SK-N-SH (cell line): ENCODE measurements at regions not wholly inside any gene's neighbourhood (a gene's known extent, or its start where the extent isn't known, plus 50 kb on each side); places are given as distances from the start of the nearest gene placed in this dataset.

Experiments
- EP300 ChIP-seq, 2 experiments: IDR thresholded peaks; 2 replicates each; pipeline versions ENCODE4 v1.4.0 to v1.6.1; 2012; ENCODE audit warnings: borderline replicate concordance in 1 of 2, low read depth in 1 of 2, low read length in 1 of 2
- EZH2phosphoT487 ChIP-seq: fragments of 200-600 bp; sonication (generic); IDR thresholded peaks from 2 replicates; pipeline ENCODE4 v1.6.1; 2017; ENCODE audit warnings: low read depth, mixed run types, mild to moderate bottlenecking, antibody characterized with exemption, moderate library complexity, borderline replicate concordance
- FOXJ3 ChIP-seq: sonication (generic); formaldehyde crosslinking; IDR thresholded peaks from 2 replicates; pipeline ENCODE4 v1.5.1; 2020; ENCODE audit warnings: mild to moderate bottlenecking, missing genetic modification reagents
- GABPA ChIP-seq: IDR thresholded peaks from 2 replicates; pipeline ENCODE4 v1.4.0; 2012; ENCODE audit warnings: low read depth, mild to moderate bottlenecking
- JUND ChIP-seq: IDR thresholded peaks from 2 replicates; pipeline ENCODE4 v1.4.0; 2012
- PBX3 ChIP-seq: IDR thresholded peaks from 2 replicates; pipeline ENCODE4; 2012
- POLR2AphosphoS5 ChIP-seq: IDR thresholded peaks from 2 replicates; pipeline ENCODE4 v1.6.1; 2012; ENCODE audit warnings: low read depth, low read length
- RAD21 ChIP-seq: IDR thresholded peaks from 2 replicates; pipeline ENCODE4 v1.6.1; 2012; ENCODE audit warnings: mild to moderate bottlenecking, low read length
- SMC3 ChIP-seq: IDR thresholded peaks from 2 replicates; pipeline ENCODE4 v1.6.1; 2012; ENCODE audit warnings: low read depth, low read length, improper control_type of control experiment
- TF ChIP-seq, protein P1 (sequence below): IDR thresholded peaks from 2 replicates; pipeline ENCODE4 v1.4.0; 2012; ENCODE audit warnings: low read depth, borderline replicate concordance
- TF ChIP-seq, protein P2 (sequence below): fragments of 200-600 bp; sonication (generic); IDR thresholded peaks from 2 replicates; pipeline ENCODE4 v1.6.1; 2017; ENCODE audit warnings: antibody characterized with exemption, mild to moderate bottlenecking, moderate library complexity

- TF ChIP-seq, protein P1, sequence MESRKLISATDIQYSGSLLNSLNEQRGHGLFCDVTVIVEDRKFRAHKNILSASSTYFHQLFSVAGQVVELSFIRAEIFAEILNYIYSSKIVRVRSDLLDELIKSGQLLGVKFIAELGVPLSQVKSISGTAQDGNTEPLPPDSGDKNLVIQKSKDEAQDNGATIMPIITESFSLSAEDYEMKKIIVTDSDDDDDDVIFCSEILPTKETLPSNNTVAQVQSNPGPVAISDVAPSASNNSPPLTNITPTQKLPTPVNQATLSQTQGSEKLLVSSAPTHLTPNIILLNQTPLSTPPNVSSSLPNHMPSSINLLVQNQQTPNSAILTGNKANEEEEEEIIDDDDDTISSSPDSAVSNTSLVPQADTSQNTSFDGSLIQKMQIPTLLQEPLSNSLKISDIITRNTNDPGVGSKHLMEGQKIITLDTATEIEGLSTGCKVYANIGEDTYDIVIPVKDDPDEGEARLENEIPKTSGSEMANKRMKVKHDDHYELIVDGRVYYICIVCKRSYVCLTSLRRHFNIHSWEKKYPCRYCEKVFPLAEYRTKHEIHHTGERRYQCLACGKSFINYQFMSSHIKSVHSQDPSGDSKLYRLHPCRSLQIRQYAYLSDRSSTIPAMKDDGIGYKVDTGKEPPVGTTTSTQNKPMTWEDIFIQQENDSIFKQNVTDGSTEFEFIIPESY = no peak
- TF ChIP-seq POLR2AphosphoS5 (no peak), RAD21 (no peak), GABPA (no peak), EZH2phosphoT487 (no peak), PBX3 (no peak), EP300 (IDR thresholded peaks at IDR 0.05; ENCODE audit: borderline replicate concordance in 1 of 2, low read depth in 1 of 2, low read length in 1 of 2) (no peak), SMC3 (no peak), JUND (no peak), FOXJ3 (CRISPR knock-in tag) (no peak)
- TF ChIP-seq, protein P2, sequence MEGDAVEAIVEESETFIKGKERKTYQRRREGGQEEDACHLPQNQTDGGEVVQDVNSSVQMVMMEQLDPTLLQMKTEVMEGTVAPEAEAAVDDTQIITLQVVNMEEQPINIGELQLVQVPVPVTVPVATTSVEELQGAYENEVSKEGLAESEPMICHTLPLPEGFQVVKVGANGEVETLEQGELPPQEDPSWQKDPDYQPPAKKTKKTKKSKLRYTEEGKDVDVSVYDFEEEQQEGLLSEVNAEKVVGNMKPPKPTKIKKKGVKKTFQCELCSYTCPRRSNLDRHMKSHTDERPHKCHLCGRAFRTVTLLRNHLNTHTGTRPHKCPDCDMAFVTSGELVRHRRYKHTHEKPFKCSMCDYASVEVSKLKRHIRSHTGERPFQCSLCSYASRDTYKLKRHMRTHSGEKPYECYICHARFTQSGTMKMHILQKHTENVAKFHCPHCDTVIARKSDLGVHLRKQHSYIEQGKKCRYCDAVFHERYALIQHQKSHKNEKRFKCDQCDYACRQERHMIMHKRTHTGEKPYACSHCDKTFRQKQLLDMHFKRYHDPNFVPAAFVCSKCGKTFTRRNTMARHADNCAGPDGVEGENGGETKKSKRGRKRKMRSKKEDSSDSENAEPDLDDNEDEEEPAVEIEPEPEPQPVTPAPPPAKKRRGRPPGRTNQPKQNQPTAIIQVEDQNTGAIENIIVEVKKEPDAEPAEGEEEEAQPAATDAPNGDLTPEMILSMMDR = no peak
Measured at GRCh38 chr9:106622164-106622487, 240.8 kb upstream of the ZNF462 start.
